ENCODE measurements at regions not wholly inside any gene's neighbourhood (a gene's known extent, or its start where the extent isn't known, plus 50 kb on each side); places are given as distances from the start of the nearest gene placed in this dataset.

- no peak for TF ChIP-seq CTCF (IDR thresholded peaks at IDR 0.05)
- TF ChIP-seq POLR2A (IDR thresholded peaks at IDR 0.05), result no peak
Observed at GRCh38 chr5:28850320-28850921, 1812.0 kb upstream of the CDH9 start.
